ENCODE measurements at regions not wholly inside any gene's neighbourhood (a gene's known extent, or its start where the extent isn't known, plus 50 kb on each side); places are given as distances from the start of the nearest gene placed in this dataset.
A peak's percentile ranks its signal among the peaks of the same experiment; 100 is the strongest.
"Not testable (repeated sequence)": the region's sequence is repeated elsewhere in the genome, so short reads cannot be mapped to it uniquely, and the experiment has no call there.

- H2AFZ ChIP-seq (ENCODE audit: low read depth, low read length), result no peak overlapping the region
Observed at GRCh38 chr6:99711925-99712324, 105.3 kb downstream of the PRDM13 start.

GRCh38 chr6:99712519-99712918 lies 105.9 kb downstream of the PRDM13 start:
- H3K4me2 ChIP-seq (ENCODE audit: low read length), result peak overlapping the region; percentile 15
- no peaks in the 10 kb centered on the region for H3K27me3 ChIP-seq (ENCODE audit: insufficient read depth, low read depth, low read length)
- H3K9me3 ChIP-seq (ENCODE audit: low read length), result no peaks in the 10 kb centered on the region
- no peaks in the 10 kb centered on the region for H4K20me1 ChIP-seq (ENCODE audit: insufficient read depth)
- peak; percentile 58 for TF ChIP-seq POLR2AphosphoS5 (IDR thresholded peaks at IDR 0.05)
- TF ChIP-seq EP300 (conservative IDR thresholded peaks at IDR 0.05; ENCODE audit: poor library complexity, severe bottlenecking), result peak; percentile 69
- TF ChIP-seq REST (IDR thresholded peaks at IDR 0.05; ENCODE audit: borderline replicate concordance), result no peak
- H3K36me3 ChIP-seq (ENCODE audit: insufficient read depth, low read length), result no peaks in the 10 kb centered on the region
- no peaks in the 10 kb centered on the region for H3K9me2 ChIP-seq (ENCODE audit: insufficient read depth, low read length)
- no peaks in the 10 kb centered on the region for H3K79me2 ChIP-seq (replicated peaks; ENCODE audit: insufficient read depth, low read length)
- no peak overlapping the region for H2AFZ ChIP-seq (ENCODE audit: low read depth, low read length)
- peak overlapping the region; percentile 39 for H3K27ac ChIP-seq (ENCODE audit: low read length)
- H3F3A ChIP-seq (ENCODE audit: insufficient read depth, low read length, poor library complexity, severe bottlenecking), result no peaks in the 10 kb centered on the region
- peak overlapping the region; percentile 43 for H3K4me3 ChIP-seq (ENCODE audit: low read length)
- H3K9ac ChIP-seq (ENCODE audit: low read length), result peak overlapping the region; percentile 2

More at GRCh38 chr6:99711925-99712324, 105.3 kb downstream of the PRDM13 start:
- Histone ChIP-seq H3K9me3 (ENCODE audit: low read length) (no peaks in the 10 kb centered on the region), H3K4me3 (ENCODE audit: low read length) (peak overlapping the region; percentile 43), H3K79me2 (replicated peaks; ENCODE audit: insufficient read depth, low read length) (no peaks in the 10 kb centered on the region), H3K9ac (ENCODE audit: low read length) (peak overlapping the region; percentile 2), H3K4me2 (ENCODE audit: low read length) (peak overlapping the region; percentile 15), H3K9me2 (ENCODE audit: insufficient read depth, low read length) (no peaks in the 10 kb centered on the region), H3K27me3 (ENCODE audit: insufficient read depth, low read depth, low read length) (no peaks in the 10 kb centered on the region), H4K20me1 (ENCODE audit: insufficient read depth) (no peaks in the 10 kb centered on the region), H3F3A (ENCODE audit: insufficient read depth, low read length, poor library complexity, severe bottlenecking) (no peaks in the 10 kb centered on the region), H3K27ac (ENCODE audit: low read length) (peak overlapping the region; percentile 39), H3K36me3 (ENCODE audit: insufficient read depth, low read length) (no peaks in the 10 kb centered on the region)
- no peak for TF ChIP-seq EP300 (conservative IDR thresholded peaks at IDR 0.05; ENCODE audit: poor library complexity, severe bottlenecking)
- TF ChIP-seq POLR2AphosphoS5 (IDR thresholded peaks at IDR 0.05), result no peak
- TF ChIP-seq REST (IDR thresholded peaks at IDR 0.05; ENCODE audit: borderline replicate concordance), result no peak
- TF ChIP-seq SMC3 (conservative IDR thresholded peaks at IDR 0.05; ENCODE audit: poor library complexity), result no peak
- no peak for TF ChIP-seq EZH2 (IDR thresholded peaks at IDR 0.05; ENCODE audit: borderline replicate concordance, insufficient read depth, low read length, poor library complexity, severe bottlenecking)
- no peak for TF ChIP-seq MXI1 (conservative IDR thresholded peaks at IDR 0.05; ENCODE audit: poor library complexity, severe bottlenecking)
- no peak for TF ChIP-seq RAD21 (conservative IDR thresholded peaks at IDR 0.05)
- TF ChIP-seq CTCF (IDR thresholded peaks at IDR 0.05; ENCODE audit: poor library complexity, severe bottlenecking), result no peak
- no peak for TF ChIP-seq TAF1 (IDR thresholded peaks at IDR 0.05; ENCODE audit: low read depth)

- H2AFZ ChIP-seq (ENCODE audit: low read depth, low read length); H3K9ac ChIP-seq (ENCODE audit: low read length); H3F3A ChIP-seq (ENCODE audit: insufficient read depth, low read length, poor library complexity, severe bottlenecking); H3K79me2 ChIP-seq (replicated peaks; ENCODE audit: insufficient read depth, low read length); H3K9me3 ChIP-seq (ENCODE audit: low read length); H3K4me2 ChIP-seq (ENCODE audit: low read length); H3K36me3 ChIP-seq (ENCODE audit: insufficient read depth, low read length); H3K27ac ChIP-seq (ENCODE audit: low read length); H3K4me3 ChIP-seq (ENCODE audit: low read length); H3K27me3 ChIP-seq (ENCODE audit: insufficient read depth, low read depth, low read length); H4K20me1 ChIP-seq (ENCODE audit: insufficient read depth); H3K9me2 ChIP-seq (ENCODE audit: insufficient read depth, low read length): not testable (repeated sequence)
Observed at GRCh38 chr6:99722043-99722442, 115.4 kb downstream of the PRDM13 start.

- H3K4me2 ChIP-seq (ENCODE audit: low read length); H3K27me3 ChIP-seq (ENCODE audit: insufficient read depth, low read depth, low read length): not testable (repeated sequence)
Observed at GRCh38 chr6:99730237-99730636, 123.6 kb downstream of the PRDM13 start.

More at GRCh38 chr6:99730237-99730636, 123.6 kb downstream of the PRDM13 start:
- H3F3A ChIP-seq (ENCODE audit: insufficient read depth, low read length, poor library complexity, severe bottlenecking); H3K79me2 ChIP-seq (replicated peaks; ENCODE audit: insufficient read depth, low read length); H3K36me3 ChIP-seq (ENCODE audit: insufficient read depth, low read length); H2AFZ ChIP-seq (ENCODE audit: low read depth, low read length); H3K9me3 ChIP-seq (ENCODE audit: low read length); H3K9ac ChIP-seq (ENCODE audit: low read length); H3K4me3 ChIP-seq (ENCODE audit: low read length); H3K27ac ChIP-seq (ENCODE audit: low read length); H4K20me1 ChIP-seq (ENCODE audit: insufficient read depth); H3K9me2 ChIP-seq (ENCODE audit: insufficient read depth, low read length): not testable (repeated sequence)

All from neural cell (in vitro differentiated cells).